NCI-H2171 treated with DMSO at 0.1 percent for 48 hours (cell line): ENCODE measurements at regions not wholly inside any gene's neighbourhood (a gene's known extent, or its start where the extent isn't known, plus 50 kb on each side); places are given as distances from the start of the nearest gene placed in this dataset.
"Not testable (repeated sequence)": the region's sequence is repeated elsewhere in the genome, so short reads cannot be mapped to it uniquely, and the experiment has no call there.

Experiments used
- DNase-seq: peaks from one replicate; lab custom pipeline; 2025; lab: John Stamatoyannopoulos, UW

DNA sequence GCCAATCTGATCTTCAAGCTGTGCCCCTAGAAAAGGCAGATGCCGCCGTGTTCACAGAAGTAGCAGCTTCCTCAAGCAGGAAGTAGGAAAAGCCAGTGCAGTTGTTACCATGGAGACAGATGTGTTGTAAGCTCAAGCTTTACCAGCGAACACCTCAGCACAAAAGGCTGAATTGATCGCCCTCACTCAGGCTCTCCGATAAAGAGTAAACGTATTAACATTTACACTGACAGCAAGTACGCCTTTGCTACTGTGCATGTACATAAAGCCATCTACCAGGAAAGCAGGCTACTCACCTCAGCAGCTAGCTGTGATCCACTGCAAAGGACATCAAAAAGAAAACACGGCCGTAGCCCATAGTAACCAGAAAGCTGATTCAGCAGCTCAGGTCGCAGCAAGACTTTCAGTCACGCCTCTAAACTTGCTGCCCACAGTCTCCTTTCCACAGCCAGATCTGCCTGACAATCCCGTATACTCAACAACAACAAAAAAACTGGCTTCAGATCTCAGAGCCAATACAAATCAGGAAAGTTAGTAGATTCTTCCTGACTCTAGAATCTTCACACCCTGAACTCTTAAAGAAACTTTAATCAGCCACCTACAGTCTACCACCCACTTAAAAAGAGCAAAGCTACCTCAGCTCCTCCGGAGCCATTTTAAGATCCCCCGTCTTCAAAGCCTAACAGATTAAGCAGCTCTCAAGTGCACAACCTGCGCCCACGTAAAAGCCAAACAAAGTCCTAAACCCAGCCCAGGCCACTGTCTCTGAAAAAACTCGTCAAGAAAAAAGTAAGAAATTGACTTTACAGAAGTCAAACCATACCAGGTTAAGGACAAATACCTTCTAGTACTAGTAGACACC lies 160.0 kb downstream of the DEFB131A start:
- DNase-seq: not testable (repeated sequence)

DNA sequence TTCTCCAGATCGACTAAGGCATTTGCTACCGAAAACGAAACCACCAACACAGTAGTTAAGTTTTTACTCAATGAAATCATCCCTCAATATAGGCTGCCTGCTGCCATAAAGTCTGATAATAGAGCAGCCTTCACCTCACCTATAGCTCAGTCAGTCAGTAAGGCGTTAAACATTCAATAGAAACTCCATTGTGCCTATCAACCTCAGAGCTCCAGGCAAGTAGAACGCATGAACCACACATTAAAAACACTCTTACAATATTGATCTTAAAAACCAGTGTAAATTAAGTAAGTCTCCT lies 160.6 kb downstream of the DEFB131A start:
- DNase-seq: not testable (repeated sequence)

GRCh38 chr4:9608300-9608699 lies 164.1 kb downstream of the DEFB131A start:
- no peak for DNase-seq

- DNase-seq: not testable (repeated sequence)
These were observed 166.1 kb downstream of the DEFB131A start for GRCh38 chr4:9610321-9610720.

DNA sequence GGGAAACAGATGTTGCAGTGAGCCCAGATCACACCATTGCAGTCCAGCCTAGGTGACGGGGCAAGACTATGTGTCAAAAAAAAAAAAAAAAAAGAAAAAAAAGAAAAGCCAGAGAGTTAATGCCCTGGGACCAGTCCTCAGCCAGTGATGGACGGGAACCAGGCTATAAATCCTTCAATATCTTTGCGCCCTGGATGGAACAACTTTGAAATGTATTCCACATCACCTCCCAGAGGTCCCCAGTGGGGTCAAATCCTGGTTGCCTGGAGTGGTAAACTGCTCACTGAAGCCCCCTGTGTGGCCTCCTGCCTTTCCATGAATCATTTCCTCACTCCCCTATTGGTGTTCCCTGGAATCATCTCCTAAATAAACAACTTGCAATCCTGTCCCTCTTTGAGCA lies 166.9 kb downstream of the DEFB131A start:
- no peak for DNase-seq

GRCh38 chr4:9636411-9636810 lies 145.0 kb upstream of the DRD5 start:
- DNase-seq: not testable (repeated sequence)

GRCh38 chr4:9659678-9660077 lies 121.8 kb upstream of the DRD5 start:
- not testable (repeated sequence) for DNase-seq

- peak; percentile 13 for DNase-seq
These were observed 120.5 kb upstream of the DRD5 start for GRCh38 chr4:9660955-9661354.

GRCh38 chr4:9670725-9671124 lies 110.7 kb upstream of the DRD5 start:
- peak; percentile 60 for DNase-seq

- DNase-seq: not testable (repeated sequence)
These were observed 104.1 kb upstream of the DRD5 start for GRCh38 chr4:9677357-9677756.

GRCh38 chr4:9679704-9680478 lies 101.5 kb upstream of the DRD5 start:
- DNase-seq: no peak

DNA sequence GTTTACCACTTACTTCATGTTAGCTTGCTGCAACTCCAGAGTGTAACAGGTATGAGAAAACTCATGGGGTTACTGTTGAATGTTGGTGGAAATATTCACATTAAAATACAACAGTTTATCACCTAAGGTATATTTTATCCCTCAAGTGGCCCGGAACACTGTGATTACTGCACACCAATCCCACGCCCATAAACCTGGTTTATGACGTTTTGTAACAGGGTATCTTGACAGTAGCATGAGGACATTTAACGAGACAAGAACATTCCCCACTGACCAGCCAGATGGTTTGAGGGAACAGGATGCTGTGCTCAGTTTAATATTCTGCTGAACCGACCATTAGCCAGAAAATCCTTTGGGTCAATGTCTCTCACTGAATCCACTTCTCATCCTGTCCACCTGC lies 98.3 kb upstream of the DRD5 start:
- DNase-seq: not testable (repeated sequence)

DNA sequence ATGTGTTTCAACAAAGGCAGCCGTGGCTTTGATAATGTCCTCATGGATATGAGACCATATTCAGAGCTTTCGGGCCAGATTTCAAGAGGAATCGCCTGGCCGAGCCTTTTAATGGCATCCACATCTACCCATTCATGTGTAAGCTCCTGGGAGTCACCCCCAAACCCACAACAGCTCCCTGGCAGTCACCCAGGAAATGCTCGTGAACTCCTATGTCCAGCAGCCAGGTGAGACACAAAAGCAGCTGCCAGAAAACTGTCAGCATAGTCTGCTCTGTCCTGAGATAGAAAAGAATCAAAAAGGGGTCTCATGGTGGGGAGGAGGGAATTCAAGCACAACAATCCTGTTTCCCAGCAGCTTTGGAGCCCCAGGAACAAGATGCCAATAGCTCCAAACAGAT lies 96.4 kb upstream of the DRD5 start:
- DNase-seq: not testable (repeated sequence)

- DNase-seq: no peak
These were observed 95.7 kb upstream of the DRD5 start for GRCh38 chr4:9685692-9686091.

- DNase-seq: not testable (repeated sequence)
These were observed 90.7 kb upstream of the DRD5 start for GRCh38 chr4:9690636-9691237.

- DNase-seq: peak; percentile 82
These were observed 90.0 kb upstream of the DRD5 start for GRCh38 chr4:9691238-9692065.

GRCh38 chr4:9692791-9693491 lies 88.5 kb upstream of the DRD5 start:
- peak; percentile 26 for DNase-seq

- not testable (repeated sequence) for DNase-seq
These were observed 87.0 kb upstream of the DRD5 start for GRCh38 chr4:9694403-9694802.

- not testable (repeated sequence) for DNase-seq
These were observed 85.4 kb upstream of the DRD5 start for GRCh38 chr4:9695994-9696393.

GRCh38 chr4:9696561-9696960 lies 84.9 kb upstream of the DRD5 start:
- not testable (repeated sequence) for DNase-seq

GRCh38 chr4:9702019-9702418 lies 79.4 kb upstream of the DRD5 start:
- peak; percentile 28 for DNase-seq
